Nephron (organoid): ENCODE measurements at regions not wholly inside any gene's neighbourhood (a gene's known extent, or its start where the extent isn't known, plus 50 kb on each side); places are given as distances from the start of the nearest gene placed in this dataset.

Experiments used
- H3K27ac Mint-ChIP-seq, 3 experiments: 2 replicates each; pipeline ENCODE4 v1.8.0; 2020; ENCODE audit warnings: mixed read lengths in 3 of 3, mild to moderate bottlenecking in 2 of 3, moderate library complexity in 1 of 3
- H3K27me3 Mint-ChIP-seq: 2 replicates; pipeline ENCODE4 v1.8.0; 2021; ENCODE audit warnings: low read depth, mild to moderate bottlenecking, moderate library complexity, mixed read lengths
- H3K36me3 Mint-ChIP-seq: 2 replicates; pipeline ENCODE4 v1.8.0; 2020; ENCODE audit warnings: low read depth, mixed read lengths
- H3K4me1 Mint-ChIP-seq: 2 replicates; pipeline ENCODE4 v1.8.0; 2020; ENCODE audit warnings: mixed read lengths
- H3K4me3 Mint-ChIP-seq, 3 experiments: 2 replicates each; pipeline ENCODE4 v1.8.0; 2020; ENCODE audit warnings: mild to moderate bottlenecking in 3 of 3, mixed read lengths in 3 of 3, moderate library complexity in 2 of 3
- H3K9me3 Mint-ChIP-seq: 2 replicates; pipeline ENCODE4 v1.8.0; 2020; ENCODE audit warnings: mixed read lengths
- TF ChIP-seq, protein P1 (sequence below), 3 experiments: fragments of 200-600 bp; sonication (generic); IDR thresholded peaks; one replicate each; pipeline ENCODE4 v1.5.0; 2021; ENCODE audit warnings: antibody characterized with exemption in 3 of 3; ENCODE audit not compliant: unreplicated experiment in 3 of 3

DNA sequence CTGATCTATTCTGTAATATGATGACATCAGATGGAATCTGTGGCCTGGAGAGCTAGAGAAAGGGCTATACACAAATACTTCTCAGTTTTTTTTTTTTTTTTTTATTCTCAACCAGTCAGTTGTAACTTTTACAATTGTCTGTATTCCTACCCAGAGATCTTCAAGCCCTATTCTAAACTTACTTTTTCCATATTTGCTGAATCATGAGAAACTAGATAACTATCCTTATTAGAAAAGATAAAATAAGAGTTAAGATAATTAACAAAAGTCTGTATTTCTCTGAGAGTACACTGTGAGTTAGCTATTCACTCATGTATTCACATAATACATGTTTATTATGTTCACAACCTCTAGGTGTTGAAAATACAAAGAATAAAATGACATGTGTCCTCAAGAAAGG, 1575.9 kb downstream of the EFNA5 start:
- Mint-ChIP-seq H3K9me3 (peaks cover under 1% of the 10 kb centered on the region), H3K27me3 (peaks cover 4% of the 10 kb centered on the region), H3K4me3 (no peak overlapping the region), H3K36me3 (no peaks in the 10 kb centered on the region), H3K4me1 (no peaks in the 10 kb centered on the region), H3K27ac (peak overlapping the region in 2 of 3 experiments; percentile 37 to 81)
- TF ChIP-seq, protein P1, sequence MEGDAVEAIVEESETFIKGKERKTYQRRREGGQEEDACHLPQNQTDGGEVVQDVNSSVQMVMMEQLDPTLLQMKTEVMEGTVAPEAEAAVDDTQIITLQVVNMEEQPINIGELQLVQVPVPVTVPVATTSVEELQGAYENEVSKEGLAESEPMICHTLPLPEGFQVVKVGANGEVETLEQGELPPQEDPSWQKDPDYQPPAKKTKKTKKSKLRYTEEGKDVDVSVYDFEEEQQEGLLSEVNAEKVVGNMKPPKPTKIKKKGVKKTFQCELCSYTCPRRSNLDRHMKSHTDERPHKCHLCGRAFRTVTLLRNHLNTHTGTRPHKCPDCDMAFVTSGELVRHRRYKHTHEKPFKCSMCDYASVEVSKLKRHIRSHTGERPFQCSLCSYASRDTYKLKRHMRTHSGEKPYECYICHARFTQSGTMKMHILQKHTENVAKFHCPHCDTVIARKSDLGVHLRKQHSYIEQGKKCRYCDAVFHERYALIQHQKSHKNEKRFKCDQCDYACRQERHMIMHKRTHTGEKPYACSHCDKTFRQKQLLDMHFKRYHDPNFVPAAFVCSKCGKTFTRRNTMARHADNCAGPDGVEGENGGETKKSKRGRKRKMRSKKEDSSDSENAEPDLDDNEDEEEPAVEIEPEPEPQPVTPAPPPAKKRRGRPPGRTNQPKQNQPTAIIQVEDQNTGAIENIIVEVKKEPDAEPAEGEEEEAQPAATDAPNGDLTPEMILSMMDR (IDR thresholded peaks at IDR 0.05; ENCODE audit: unreplicated experiment in 3 of 3), result no peak

DNA sequence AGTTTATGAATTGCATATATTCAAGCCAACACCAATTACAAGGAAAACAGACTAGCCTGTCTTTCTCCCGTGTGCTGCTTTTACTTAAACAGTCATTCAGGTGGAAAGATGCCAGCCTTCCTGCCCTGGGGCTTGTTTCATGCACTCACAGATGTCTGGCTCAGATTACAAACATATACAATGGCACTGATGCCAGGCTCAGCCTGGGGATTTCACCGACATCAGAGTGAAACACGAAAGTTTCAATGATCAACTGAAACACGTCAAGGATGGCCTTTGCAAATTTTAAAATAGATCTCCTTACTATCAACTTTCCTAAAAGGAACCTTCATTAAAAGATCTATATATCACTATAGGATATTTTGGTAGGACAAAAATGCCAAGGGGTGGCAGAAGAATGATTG, 1576.5 kb downstream of the EFNA5 start:
- peak overlapping the region in 2 of 3 experiments; percentile 37 to 81 for H3K27ac Mint-ChIP-seq
- TF ChIP-seq, protein P1 (IDR thresholded peaks at IDR 0.05; ENCODE audit: unreplicated experiment in 3 of 3), result no peak
- H3K27me3 Mint-ChIP-seq, result peaks cover 4% of the 10 kb centered on the region
- H3K36me3 Mint-ChIP-seq, result no peaks in the 10 kb centered on the region
- no peak overlapping the region for H3K4me3 Mint-ChIP-seq
- H3K4me1 Mint-ChIP-seq, result no peaks in the 10 kb centered on the region
- no peaks in the 10 kb centered on the region for H3K9me3 Mint-ChIP-seq

DNA sequence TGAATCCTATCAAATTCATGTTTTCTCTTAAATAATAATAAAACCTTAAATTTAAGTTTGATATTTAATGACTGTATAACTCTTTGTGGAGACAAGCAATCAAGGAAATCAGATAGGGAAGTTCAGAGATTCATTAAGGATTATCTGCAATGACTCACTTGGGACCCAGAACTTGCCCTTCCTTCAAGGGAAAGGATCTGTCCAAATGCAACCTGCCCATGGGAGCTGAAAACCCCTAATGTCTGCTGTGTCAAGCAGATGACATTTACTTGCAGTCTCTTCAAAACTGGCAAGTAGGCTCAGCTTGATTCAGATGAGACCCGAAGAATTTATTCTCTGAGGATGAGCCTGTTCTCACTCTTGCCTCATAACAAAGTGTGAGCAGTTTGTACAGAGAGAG, 1577.6 kb downstream of the EFNA5 start:
- TF ChIP-seq, protein P1 (IDR thresholded peaks at IDR 0.05; ENCODE audit: unreplicated experiment in 3 of 3), result no peak
- Mint-ChIP-seq H3K27me3 (peaks cover 4% of the 10 kb centered on the region), H3K27ac (no peak overlapping the region), H3K36me3 (no peaks in the 10 kb centered on the region), H3K4me1 (no peaks in the 10 kb centered on the region), H3K9me3 (no peaks in the 10 kb centered on the region), H3K4me3 (no peak overlapping the region)

DNA sequence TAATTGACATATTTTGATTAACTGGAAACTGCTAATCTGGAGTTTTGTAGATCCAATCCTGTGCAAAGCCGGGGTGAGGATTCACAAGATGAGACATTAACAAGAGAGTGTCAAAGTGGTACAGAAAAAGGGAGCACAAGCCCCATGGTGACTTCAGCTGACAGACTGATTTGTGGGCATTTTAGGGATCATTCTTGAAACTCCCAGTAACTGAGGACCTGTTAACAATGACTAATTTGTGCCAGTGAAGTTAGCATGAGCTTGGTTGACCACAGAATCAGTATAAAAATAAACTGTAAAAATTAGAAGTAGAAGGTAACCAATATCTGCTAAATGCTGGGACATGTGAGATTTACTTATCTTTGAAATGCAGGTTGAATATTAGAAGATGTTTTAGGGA, 1578.3 kb downstream of the EFNA5 start:
- H3K4me1 Mint-ChIP-seq, result no peaks in the 10 kb centered on the region
- no peak overlapping the region for H3K27ac Mint-ChIP-seq
- peaks cover 4% of the 10 kb centered on the region for H3K27me3 Mint-ChIP-seq
- TF ChIP-seq, protein P1 (IDR thresholded peaks at IDR 0.05; ENCODE audit: unreplicated experiment in 3 of 3), result no peak
- H3K4me3 Mint-ChIP-seq, result no peak overlapping the region
- H3K9me3 Mint-ChIP-seq, result no peaks in the 10 kb centered on the region
- H3K36me3 Mint-ChIP-seq, result no peaks in the 10 kb centered on the region

DNA sequence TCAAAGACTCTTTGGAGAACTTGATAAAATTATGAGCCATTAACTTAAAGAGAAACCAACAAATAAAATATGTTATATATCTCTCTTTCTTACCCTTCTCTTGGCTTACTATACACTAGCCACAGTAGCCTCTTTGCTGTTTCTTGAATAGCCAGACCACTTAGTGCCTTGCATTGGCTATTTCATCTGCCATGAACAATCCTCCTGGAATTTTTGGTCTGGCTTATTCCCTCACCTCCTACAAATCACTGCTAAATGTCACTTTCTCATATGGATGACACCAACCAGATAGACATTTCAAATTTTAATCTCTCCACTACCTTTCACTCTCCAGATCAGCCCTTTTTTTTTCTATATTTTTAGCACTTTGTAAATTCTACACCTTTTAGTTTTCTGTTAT, 1581.7 kb downstream of the EFNA5 start:
- no peak overlapping the region for H3K4me3 Mint-ChIP-seq
- H3K27ac Mint-ChIP-seq, result no peak overlapping the region
- H3K9me3 Mint-ChIP-seq, result no peaks in the 10 kb centered on the region
- H3K4me1 Mint-ChIP-seq, result no peaks in the 10 kb centered on the region
- H3K36me3 Mint-ChIP-seq, result no peaks in the 10 kb centered on the region
- peaks cover 4% of the 10 kb centered on the region for H3K27me3 Mint-ChIP-seq
- TF ChIP-seq, protein P1 (IDR thresholded peaks at IDR 0.05; ENCODE audit: unreplicated experiment in 3 of 3), result no peak

DNA sequence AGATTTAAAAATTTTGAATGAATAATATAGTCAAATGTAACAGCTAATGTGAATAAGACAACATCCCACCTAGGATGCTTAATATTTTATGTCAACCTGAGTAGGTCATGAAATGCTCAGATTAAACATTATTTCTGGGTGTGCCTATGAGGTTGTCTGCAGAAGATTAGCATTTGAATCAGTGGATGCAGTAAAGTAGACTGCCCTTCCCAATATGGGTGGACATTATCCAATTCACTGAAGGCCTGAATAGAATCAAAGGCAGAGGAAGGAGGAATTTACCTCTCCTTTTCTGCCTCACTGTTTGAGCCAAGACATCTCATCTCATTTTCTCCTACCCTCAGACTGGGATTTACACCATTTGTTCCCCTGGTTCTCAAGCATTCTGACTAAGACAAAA, 1582.3 kb downstream of the EFNA5 start:
- H3K27ac Mint-ChIP-seq, result no peak overlapping the region
- H3K4me3 Mint-ChIP-seq, result no peak overlapping the region
- peaks cover 4% of the 10 kb centered on the region for H3K27me3 Mint-ChIP-seq
- TF ChIP-seq, protein P1 (IDR thresholded peaks at IDR 0.05; ENCODE audit: unreplicated experiment in 3 of 3), result no peak
- no peaks in the 10 kb centered on the region for H3K9me3 Mint-ChIP-seq
- H3K4me1 Mint-ChIP-seq, result no peaks in the 10 kb centered on the region
- no peaks in the 10 kb centered on the region for H3K36me3 Mint-ChIP-seq
